Stimulated activated CD4-positive, alpha-beta T cell treated with anti-CD3 and anti-CD28 coated beads, TNF-alpha, amount 100 ng/mL, for 4 hours (primary cell): ENCODE measurements at regions not wholly inside any gene's neighbourhood (a gene's known extent, or its start where the extent isn't known, plus 50 kb on each side); places are given as distances from the start of the nearest gene placed in this dataset.
"Not testable (repeated sequence)": the region's sequence is repeated elsewhere in the genome, so short reads cannot be mapped to it uniquely, and the experiment has no call there.

ENCODE experiments used
- DNase-seq, 3 experiments: peaks; one replicate each; pipeline ENCODE4 v3.0.0-alpha.2; 2020; ENCODE audit warnings: low read depth in 3 of 3

DNA sequence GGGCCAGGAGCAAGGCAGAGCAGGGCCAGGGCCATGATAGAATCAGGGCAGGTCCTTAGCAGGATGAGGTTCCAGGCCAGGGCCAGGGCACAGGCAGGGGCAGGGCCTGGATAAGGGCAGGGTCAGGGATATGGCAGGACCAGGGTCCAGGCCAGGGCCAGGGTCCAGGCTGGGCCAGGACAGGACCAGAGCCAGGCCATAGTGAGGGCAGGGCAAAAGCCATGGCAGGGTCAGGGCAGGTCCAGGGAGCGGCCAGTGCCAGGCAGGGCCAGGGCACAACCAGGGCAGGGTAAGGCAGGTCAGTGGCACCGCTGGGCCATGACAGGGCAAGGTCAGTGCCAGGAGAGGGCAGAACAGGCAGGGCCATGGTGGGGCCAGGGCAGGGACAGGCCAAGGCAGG lies 152.2 kb downstream of the LIPI start:
- no peak for DNase-seq

DNA sequence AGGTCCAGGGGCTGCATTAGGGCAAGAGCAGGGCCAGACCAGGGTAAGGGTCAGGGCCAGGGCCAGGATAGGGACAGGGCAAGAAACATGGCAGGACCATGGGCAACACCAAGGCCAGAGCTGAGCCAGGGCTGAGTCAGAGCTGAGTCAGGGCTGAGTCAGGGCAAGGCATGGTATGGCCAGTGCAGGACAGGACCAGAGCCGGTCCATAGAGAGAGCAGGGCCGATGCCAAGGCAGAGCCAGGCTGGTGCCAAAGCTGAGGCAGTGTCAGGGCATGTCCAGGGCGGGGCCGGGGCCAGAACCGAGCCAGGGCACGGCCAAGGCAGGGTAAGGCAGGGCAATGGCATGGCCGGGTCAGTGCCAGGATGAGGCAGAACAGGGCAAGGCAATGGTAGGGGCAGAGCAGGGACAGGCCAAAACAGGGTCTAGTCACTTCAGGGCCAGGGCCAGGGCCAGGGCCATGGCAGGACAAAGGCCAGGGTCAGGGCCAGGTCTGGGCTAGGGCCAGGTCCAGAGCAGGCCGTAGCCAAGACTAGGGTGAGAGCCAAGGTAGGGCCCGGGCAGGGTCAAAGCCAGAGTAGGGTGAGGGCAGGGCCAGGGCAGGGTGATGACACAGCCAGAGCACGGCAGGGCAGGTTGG lies 152.8 kb downstream of the LIPI start:
- not testable (repeated sequence) for DNase-seq

DNA sequence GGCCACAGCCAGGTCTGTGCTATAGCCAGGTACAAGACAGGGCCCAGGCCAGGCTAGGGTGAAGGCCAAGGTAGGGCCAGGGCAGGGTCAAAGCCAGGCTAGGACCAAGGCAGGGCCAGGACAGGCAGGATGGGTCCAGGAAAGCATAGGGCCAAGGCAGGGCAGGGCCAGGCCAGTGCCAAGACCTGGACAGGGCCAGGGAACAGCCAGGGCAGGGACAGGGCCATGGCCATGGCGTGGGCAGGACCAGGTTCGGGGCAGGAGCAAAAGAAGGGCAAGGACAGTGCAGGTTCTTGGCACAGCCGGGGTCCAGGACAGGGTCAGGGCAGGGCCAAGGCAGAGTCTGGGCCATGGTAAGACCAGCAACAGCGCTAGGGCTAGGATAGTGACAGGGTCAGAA lies 153.4 kb downstream of the LIPI start:
- no peak for DNase-seq

DNA sequence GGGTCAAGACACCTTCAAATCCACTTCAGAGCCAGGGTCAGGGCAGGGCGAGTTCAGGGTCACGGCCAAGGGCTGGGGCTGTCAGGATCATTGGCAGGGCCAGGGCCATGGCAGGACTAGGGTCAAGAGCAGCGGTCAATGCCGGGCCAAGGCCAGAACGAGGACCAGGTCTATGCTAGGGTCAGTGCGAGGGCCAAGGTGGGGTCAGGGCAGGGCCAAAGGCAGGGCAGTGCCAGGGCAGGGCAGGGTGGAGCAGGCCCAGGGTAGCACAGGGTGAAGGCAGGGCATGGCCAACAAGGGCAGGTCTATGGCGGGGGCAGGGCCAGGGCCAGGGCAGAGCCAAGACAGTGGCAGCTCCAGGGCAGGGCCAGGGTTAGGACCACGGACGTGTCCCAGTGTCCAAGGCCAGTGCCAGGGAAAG lies 154.0 kb downstream of the LIPI start:
- no peak for DNase-seq

DNA sequence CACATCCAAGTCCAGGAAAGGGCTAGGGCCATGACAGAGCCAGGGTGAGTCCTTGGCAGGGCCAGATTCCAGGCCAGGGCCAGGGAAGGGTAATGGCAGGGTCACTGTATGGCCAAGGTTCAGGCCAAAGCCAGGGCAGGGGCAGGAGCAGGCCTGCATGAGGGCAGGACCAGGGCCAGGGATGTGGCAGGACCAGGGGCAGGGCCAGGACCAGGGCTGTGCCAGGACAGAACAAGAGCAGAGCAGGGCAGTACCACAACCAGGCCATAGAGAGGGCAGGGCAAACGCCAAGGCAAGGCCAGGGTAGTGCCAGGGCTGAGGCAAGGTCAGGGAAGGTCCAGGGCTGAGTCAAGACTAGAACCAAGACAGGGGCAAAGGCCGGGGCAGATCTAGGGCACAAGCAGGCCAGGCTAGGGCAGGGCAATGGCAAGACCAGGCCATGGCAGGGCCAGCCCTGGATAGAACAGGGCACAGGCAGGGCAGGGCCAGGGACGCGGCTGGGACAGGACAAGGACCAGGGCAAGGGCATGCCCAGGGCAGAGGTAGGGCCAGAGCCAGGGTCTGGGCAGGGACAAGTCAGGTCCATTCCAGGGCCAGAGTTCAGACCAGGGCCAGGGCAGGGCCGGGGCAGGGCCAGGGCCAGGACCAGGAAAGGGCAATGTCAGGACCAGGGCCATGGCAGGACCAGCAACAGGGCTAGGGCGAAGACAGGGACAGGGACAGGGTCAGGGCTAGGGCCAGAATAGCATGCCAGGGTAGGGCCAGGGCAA lies 154.8 kb downstream of the LIPI start:
- DNase-seq = not testable (repeated sequence)

DNA sequence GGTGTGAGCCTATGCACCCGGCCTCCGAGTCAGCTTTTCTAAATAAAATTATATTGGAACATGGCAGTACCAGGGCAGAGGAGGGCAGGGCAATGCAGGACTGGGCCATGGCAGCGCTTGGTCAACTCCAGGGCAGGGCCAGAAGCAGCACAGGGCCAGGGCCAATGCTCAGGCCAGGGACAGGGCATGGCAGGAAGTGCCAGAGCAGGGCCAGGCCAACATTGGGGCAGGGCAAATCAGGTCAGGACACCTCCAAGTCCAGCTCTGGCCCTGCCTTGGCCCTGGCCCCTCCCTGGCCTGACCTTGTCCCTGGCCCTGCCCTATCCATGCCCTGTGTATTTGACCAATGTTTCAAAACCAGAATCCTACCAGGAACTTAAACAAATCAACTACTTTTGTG lies 156.1 kb downstream of the LIPI start:
- no peak for DNase-seq

DNA sequence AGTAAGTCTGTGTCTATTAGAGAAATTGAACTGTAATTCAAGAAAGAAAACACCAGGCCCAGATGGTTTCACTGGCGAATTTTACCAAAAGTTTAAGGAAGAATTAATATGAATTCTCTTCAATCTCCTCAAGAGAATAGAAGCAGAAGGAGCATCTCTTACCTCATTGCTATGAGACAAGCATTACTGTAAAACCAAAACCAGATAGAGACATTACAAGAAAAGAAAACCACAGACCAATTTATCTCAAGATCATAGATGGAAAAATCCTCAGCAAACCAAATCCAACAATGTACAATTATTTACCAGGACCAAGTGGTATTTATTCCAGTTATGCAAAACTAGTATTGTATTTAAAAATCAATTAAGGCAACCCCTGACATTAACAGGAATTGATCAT lies 160.6 kb downstream of the LIPI start:
- no peak for DNase-seq

DNA sequence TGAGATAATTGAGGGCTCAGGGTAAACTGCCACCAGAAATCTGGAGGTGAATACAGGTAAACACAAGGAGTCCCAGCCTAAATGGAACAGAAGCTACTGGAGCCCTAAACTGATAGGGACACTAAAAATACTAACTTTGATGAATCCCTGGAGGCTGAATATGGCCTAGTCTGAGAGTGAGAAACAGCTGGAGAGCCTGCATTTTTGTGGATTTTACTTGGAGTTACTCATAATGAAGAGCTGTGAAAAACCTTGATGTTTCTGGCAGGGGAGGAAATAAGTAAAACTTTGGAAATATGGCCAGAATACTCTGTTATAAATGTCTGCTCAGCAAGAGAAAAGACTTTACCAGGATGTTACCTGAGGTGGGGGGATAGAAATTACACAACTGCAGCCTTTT lies 164.4 kb downstream of the LIPI start:
- no peak for DNase-seq

DNA sequence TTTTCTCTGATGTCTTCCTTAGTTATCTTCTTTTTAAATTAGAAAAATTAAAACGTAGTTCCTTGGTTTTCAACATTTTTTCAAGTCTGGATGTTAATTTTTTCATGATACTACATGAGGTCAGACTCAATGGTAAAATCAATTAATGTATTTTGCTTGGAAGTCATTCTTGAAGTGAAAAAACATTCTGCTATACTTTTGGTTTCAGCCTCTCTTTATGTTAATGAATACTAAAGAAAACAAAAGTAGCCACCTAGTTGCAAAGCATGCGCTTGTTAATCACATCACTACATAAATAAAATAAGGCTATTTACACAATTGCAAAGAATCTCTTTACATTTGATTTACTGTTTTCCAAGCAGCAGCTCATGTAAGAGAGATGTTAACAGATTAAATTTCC lies 170.4 kb downstream of the LIPI start:
- no peak for DNase-seq

DNA sequence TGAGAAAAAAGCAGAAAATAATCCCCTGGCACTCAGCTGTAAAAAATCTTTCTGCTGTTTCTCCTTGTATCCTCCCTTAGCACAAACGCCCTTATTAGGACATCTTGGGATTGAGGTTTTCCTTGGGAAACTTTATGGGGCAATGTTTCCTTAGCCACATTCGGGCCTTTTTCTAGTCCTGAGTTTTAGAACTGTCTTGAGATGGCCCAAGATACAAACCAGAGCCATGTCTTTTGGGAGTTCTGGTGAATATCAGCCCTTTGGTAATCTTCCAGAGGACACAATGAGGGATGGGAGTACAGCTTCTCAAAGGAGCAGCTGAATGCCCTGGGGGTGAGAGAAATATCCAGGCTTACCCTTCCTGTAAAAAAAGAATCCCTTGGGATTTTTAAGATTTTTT lies 182.1 kb downstream of the LIPI start:
- not testable (repeated sequence) for DNase-seq

DNA sequence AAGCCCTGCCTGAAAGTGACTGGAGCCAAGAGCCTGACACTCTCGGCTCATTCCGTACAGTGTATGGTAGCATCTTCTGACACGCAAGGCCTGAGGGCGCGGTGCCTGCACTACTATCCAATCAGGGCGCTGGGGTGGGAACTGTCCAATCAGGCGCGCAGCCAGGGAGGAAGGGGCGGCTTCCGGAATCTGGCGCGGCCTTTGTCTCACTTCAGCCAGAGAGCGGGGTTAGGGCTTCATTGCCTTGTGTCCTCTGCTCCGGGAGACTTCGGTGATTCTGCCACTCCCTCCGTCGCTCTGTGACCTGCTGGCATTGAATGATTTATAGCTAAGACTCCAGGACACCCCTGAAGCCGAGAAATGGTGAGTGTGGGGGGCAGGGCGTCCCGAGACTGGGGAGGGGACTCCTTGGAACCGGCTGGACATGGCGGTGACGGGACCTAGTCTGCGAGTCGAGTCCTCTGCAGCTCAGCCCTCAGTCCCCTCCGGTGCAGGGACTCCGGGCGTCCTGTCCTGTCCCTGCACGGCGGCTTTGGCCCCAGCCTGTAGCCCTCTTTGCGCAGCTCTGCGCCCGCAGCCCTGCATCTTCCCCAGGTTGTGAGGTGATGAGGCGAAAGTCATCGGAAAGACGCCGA lies 183.4 kb downstream of the LIPI start:
- DNase-seq = peak; percentile 60 to 69 (median 63)

DNA sequence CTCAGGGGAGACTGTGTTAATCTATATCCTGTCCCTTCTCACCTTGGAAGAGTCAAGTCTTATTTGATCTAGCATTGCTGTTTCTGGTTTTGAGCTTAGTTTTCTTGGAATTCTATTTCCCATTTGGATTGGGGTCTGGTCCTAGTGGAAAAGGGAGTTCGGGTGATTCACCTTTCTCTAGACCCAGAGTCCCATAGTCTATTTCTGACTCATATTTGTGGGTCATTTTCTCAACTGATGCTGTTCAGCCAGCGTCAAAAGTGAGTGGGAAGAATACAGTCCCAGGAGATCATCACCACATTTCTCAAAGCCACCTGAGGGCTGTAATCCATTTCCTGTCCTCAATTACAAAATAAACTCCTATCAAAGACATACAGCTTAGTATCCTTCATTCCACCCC lies 190.6 kb downstream of the LIPI start:
- DNase-seq = not testable (repeated sequence)

DNA sequence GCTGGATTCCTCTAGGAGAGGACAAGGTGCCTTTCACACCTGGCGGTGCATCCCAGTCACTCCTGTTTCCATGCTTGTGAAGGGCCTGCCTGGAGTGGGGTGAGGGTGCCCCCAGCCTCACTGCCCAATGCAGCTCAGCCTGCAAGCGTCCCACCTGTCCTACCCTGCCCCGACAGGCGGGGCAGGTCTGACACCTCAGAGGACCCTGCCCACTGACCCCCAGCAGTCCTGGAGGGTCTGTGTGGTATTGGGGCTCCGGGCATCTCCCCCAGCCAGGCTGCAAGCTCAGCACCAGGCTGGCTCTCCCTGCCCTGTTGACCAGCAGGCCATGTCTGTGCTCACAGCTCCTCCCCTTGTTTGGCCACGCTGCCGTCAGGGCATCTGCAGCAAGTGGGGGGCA lies 194.9 kb downstream of the LIPI start:
- DNase-seq = not testable (repeated sequence)

DNA sequence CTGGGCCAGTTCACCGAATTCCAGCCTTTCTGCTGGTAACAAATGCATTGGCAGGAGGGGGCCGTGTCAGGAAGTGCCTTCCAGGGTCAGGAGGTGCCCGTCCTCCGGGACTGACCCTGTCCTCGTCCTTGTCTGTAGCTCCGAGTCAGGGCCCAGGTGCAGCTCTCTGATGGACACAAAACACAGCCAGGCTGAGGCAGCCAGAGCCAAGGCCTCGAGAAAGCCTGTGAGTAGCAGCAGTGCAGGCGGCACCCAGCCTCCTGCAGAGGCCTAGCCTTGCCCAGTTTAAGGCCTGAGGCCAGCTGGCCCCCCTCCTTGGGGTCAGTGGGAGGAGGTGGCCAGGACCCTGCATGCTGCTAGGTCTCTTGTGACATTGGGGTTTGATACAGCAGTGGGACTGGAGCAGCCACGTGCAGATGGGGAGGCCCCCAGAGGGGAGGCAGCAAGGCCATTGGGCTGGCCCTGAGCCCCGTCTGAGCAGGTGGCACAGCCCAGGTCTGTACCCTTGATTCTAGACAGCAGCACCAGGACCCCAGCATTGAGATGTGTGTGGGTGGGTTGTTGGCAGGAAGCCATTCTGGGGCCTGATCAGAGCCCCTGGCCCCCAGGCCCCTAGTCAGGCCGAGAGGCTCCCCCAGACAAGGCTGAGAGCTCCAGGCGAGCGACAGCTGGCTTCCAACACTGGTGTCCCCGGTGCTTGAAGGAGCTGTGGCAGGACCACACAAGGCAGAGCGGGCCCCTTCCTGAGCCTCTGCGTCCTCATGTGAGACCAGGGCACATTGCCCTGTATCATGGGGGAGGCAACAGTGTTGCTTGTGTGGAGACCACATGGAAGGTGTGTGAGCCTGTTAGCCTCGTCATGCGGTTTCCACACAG lies 196.9 kb downstream of the LIPI start:
- DNase-seq = not testable (repeated sequence)

DNA sequence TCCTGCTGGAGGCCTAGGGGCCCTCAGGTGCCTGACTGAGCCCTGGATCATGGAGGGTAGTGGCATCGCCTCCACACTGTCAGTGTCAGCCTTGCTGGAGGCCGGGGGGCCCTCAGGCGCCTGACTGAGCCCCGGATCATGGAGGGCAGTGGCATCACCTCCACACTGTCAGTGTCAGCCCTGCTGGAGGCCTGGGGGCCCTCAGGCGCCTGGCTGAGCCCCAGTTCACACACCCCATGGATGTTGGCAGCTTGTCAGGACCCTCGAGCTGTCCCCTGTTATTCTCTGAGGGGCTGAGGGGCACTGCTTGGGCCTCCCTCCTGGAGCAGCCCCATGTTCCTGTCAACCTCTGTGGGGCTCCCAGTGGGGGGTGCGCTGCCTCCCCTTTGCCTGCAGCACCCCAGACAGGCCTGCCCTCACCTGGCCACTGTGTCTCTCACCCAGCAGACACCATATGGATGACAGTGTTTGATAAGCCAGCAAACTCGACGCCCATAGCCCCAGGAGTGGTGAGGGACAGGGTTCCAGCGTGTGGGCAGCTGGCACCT lies 197.6 kb downstream of the LIPI start:
- no peak for DNase-seq

DNA sequence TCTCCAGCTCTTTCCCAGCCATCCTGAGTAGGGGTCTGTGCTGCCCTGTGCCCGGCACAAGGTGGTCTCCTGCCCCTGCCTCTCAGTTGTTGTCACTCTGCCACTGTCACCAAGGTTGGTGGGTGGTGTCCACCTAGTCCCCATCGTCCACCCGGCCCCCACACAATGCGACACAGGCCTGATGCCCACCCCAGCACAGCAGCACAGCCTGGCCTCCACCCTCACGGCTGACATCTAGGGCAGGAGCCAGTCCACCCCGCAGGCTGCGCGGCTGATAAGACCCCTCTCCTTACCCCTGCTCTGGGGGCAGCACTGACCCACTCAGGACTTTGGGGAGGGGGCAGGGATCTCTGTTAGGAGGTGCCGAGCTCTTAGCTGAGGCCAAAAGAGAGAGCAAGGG lies 198.3 kb downstream of the LIPI start:
- DNase-seq = no peak

DNA sequence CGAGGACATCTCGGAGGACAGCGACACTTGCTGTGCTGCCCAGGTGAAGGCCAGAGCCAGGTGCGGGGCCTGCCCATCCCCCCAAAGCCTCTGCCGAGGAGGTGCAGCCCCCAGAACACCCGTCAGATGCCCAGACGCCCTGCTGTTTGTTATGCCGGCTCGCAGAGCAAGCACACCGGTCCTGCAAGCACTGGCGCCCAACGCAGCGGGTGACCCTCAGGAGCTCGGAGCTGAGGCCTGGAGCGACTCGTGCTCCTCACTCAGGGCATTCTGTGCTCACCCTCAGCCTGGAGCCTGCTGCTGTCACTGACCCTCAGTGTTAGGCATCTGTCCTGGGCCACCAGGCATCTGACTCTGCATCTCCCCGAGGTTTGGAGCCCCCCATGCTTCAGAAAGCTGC lies 199.0 kb downstream of the LIPI start:
- not testable (repeated sequence) for DNase-seq

DNA sequence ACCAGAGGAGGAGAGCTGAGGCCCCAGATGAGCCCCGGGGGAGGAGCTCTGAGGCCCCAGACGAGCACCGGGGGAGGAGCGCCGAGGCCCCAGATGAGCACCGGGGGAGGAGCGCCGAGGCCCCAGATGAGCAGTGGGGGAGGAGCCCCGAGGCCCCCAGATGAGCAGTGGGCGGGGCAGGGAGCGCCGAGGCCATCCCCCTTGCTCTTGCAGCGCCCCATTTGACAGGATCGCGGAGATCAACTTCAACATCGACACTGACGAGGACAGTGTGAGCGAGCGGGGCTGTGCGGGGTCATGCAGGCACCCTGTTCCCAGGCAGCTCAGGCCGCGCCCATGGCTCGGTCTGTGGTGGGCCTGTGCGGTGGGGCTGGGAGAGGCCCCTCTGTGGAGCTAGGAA lies 199.6 kb downstream of the LIPI start:
- not testable (repeated sequence) for DNase-seq

DNA sequence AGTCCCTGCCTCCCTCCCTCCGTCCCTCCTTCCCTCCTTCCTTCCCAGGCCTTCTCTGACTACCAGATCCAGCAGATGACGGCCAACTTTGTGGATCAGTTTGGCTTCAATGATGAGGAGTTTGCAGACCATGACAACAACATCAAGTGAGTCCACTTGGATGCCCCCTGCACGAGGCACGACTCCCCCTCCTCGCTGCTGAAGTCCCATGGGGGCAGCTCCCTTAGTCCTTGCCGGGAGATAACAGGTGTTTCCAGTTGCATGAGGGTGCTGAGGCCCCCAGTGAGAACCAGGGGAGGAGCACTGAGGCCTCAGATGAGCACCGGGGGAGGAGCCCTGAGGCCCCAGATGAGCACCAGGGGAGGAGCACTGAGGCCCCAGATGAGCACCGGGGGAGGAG lies 200.0 kb downstream of the LIPI start:
- DNase-seq = no peak

DNA sequence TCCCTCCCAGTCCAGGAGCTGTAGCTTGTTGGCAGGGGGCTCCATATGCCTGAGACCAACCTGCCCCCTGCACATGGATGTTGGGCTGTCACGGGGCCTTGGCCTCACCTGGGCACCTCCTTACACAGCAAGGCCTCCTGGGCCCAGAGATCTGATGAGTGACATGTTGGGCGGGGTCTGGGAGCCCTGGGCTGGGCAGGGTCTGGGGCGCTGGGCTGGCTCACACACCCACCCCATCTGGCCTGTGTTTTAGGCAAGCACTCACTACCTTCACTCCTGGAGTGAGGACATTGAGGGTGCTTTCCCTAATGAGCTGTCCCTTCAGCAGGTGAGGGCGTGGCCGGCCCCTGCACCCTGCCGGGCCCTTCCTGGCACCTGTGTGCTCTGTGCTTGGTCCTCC lies 200.8 kb downstream of the LIPI start:
- DNase-seq = not testable (repeated sequence)

DNA sequence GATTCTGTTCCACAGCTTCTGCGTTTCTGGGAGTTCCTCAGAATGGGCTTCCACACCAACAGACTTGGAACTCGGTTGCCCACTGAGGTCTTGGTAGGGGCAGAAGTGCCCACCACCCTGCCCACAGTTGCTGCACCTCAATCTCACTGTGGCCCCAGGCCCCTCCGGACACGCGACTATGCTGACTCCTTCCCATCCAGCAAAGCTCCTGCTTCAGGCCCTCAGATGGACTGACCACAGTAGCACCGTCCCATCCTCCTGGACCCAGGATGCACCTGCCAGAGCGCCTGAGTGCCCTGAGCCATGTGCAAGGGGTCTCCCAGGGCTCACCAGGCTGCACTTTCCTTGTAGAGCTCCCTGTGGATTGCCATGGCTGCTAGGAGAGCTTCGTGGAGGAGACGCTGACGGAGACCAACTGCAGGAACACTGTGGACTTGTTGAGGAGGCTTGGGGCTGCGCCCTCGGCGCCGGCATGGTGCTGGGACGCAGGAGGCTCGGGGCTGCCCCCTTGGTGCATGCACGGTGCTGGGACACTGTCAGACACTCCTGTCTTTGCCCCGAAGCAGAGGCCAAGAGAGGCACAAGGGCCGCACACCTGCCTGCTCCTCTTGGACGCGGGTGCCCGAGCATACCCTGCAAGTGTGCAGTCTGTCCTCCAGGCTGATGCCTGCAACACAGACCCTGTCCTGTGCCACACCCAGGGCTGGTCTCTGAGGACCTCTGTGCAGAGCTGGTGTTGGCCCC lies 201.3 kb downstream of the LIPI start:
- DNase-seq = not testable (repeated sequence)
